ENCODE measurements at regions not wholly inside any gene's neighbourhood (a gene's known extent, or its start where the extent isn't known, plus 50 kb on each side); places are given as distances from the start of the nearest gene placed in this dataset.

DNA sequence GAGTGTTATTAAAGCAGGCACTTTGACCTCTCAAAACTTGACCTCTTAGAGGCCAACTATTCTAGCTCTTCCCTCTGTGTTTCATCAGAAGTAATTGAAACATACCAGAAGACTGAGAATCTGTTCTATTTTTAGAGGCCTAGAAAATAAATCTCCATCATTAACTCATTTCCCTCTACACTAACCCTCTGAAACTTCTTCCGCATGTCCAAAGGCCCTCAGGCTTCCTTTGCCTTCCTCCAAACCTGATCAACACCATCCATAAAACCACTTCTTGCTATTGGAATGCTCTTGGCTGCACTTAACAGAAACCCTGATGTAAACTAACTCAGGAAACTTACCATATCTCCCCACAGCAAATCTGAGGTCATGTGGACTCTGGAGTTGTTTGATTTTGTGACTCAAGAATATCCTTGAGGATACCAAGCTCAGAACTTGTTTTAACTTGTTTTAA, 196.4 kb downstream of the RPAP3 start:
- Histone ChIP-seq H3K79me2 (ENCODE audit: insufficient read depth, low read length) (no peaks in the 10 kb centered on the region), H3K36me3 (ENCODE audit: low read length) (no peaks in the 10 kb centered on the region), H2AFZ (ENCODE audit: low read depth, low read length, severe bottlenecking) (no peak overlapping the region), H3K27ac (ENCODE audit: low read depth, low read length) (no peak overlapping the region), H3K9me3 (ENCODE audit: insufficient read depth, low read length) (no peaks in the 10 kb centered on the region), H3K27me3 (ENCODE audit: low read length) (no peaks in the 10 kb centered on the region), H3K9me2 (replicated peaks; ENCODE audit: insufficient read depth, low read length) (no peaks in the 10 kb centered on the region), H3K4me2 (ENCODE audit: low read depth, low read length, poor library complexity, severe bottlenecking) (no peak overlapping the region), H4K20me1 (ENCODE audit: low read depth, low read length) (no peaks in the 10 kb centered on the region), H3K4me3 (ENCODE audit: insufficient read depth, low read length, poor library complexity, severe bottlenecking) (no peak overlapping the region), H3F3A (ENCODE audit: insufficient read depth) (no peaks in the 10 kb centered on the region), H3K9ac (ENCODE audit: low read length) (no peak overlapping the region)
- no peak for TF ChIP-seq EZH2phosphoT487 (conservative IDR thresholded peaks at IDR 0.05; ENCODE audit: low read length)
- TF ChIP-seq, protein P1, sequence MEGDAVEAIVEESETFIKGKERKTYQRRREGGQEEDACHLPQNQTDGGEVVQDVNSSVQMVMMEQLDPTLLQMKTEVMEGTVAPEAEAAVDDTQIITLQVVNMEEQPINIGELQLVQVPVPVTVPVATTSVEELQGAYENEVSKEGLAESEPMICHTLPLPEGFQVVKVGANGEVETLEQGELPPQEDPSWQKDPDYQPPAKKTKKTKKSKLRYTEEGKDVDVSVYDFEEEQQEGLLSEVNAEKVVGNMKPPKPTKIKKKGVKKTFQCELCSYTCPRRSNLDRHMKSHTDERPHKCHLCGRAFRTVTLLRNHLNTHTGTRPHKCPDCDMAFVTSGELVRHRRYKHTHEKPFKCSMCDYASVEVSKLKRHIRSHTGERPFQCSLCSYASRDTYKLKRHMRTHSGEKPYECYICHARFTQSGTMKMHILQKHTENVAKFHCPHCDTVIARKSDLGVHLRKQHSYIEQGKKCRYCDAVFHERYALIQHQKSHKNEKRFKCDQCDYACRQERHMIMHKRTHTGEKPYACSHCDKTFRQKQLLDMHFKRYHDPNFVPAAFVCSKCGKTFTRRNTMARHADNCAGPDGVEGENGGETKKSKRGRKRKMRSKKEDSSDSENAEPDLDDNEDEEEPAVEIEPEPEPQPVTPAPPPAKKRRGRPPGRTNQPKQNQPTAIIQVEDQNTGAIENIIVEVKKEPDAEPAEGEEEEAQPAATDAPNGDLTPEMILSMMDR (IDR thresholded peaks at IDR 0.05; ENCODE audit: insufficient read depth, low read length, poor library complexity, severe bottlenecking) = no peak

DNA sequence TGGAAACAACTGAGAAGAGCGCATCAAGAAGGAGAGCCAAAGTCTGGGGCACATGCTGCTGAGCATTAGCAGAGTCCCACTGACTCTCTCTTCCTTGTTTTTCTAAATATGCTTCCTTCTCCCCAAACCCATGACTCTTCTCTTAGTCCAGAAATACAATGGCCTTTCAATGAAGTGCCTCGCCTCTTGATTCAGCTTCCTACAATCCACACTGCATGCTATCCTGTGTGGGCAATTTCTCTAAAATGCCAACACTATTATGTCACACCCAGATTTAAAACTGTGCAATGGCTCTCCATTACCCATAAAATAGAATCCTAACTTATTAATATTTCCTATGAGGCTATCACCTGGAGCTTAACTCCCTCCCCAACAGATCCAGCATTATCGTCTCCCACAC, 198.6 kb downstream of the RPAP3 start:
- Histone ChIP-seq H2AFZ (ENCODE audit: low read depth, low read length, severe bottlenecking) (no peak overlapping the region), H3K27ac (ENCODE audit: low read depth, low read length) (no peak overlapping the region), H3K9me3 (ENCODE audit: insufficient read depth, low read length) (no peaks in the 10 kb centered on the region), H4K20me1 (ENCODE audit: low read depth, low read length) (no peaks in the 10 kb centered on the region), H3K9me2 (replicated peaks; ENCODE audit: insufficient read depth, low read length) (no peaks in the 10 kb centered on the region), H3K9ac (ENCODE audit: low read length) (no peak overlapping the region), H3K79me2 (ENCODE audit: insufficient read depth, low read length) (no peaks in the 10 kb centered on the region), H3K27me3 (ENCODE audit: low read length) (no peaks in the 10 kb centered on the region), H3K4me2 (ENCODE audit: low read depth, low read length, poor library complexity, severe bottlenecking) (no peak overlapping the region), H3K4me3 (ENCODE audit: insufficient read depth, low read length, poor library complexity, severe bottlenecking) (no peak overlapping the region), H3K36me3 (ENCODE audit: low read length) (no peaks in the 10 kb centered on the region), H3F3A (ENCODE audit: insufficient read depth) (no peaks in the 10 kb centered on the region)
- no peak for TF ChIP-seq EZH2phosphoT487 (conservative IDR thresholded peaks at IDR 0.05; ENCODE audit: low read length)
- TF ChIP-seq, protein P1 (IDR thresholded peaks at IDR 0.05; ENCODE audit: insufficient read depth, low read length, poor library complexity, severe bottlenecking) = no peak

DNA sequence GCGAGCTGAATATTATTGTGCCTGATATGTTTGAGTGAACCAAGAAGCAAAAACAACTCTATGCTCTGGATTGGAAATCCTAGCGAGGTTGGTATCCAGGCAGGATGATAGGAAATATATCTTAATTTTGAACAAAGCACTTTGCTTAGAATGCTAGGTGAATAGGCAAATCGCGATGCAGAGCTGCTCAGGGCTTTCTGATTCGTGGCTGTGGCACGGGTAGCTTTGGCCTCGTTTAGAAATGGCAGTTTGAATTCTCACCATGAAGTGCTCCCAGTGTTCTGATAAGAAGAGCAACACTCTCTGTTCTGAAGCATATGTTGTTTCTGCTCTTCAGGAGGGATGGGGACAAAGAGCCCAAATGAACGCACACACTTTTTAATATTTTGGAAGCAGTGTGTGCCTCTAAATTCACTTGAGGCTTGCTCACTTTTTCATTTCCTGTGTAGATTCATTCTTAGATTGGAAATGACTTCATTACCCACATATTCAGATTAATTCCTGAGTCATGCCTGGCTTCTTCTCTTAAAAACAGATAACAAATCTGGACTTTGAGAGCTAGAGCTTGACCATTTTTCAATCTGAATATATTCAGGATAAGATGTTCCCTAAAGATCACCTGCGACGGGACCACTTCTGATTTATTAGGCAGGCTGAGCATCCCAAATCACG, 200.9 kb downstream of the RPAP3 start:
- no peak overlapping the region for H2AFZ ChIP-seq (ENCODE audit: low read depth, low read length, severe bottlenecking)
- no peak for TF ChIP-seq EZH2phosphoT487 (conservative IDR thresholded peaks at IDR 0.05; ENCODE audit: low read length)
- TF ChIP-seq, protein P1 (IDR thresholded peaks at IDR 0.05; ENCODE audit: insufficient read depth, low read length, poor library complexity, severe bottlenecking) = no peak
- no peak overlapping the region for H3K4me3 ChIP-seq (ENCODE audit: insufficient read depth, low read length, poor library complexity, severe bottlenecking)
- H3K79me2 ChIP-seq (ENCODE audit: insufficient read depth, low read length) = no peaks in the 10 kb centered on the region
- H3K9ac ChIP-seq (ENCODE audit: low read length) = no peak overlapping the region
- H3K27me3 ChIP-seq (ENCODE audit: low read length) = no peaks in the 10 kb centered on the region
- no peaks in the 10 kb centered on the region for H3K36me3 ChIP-seq (ENCODE audit: low read length)
- H3K9me2 ChIP-seq (replicated peaks; ENCODE audit: insufficient read depth, low read length) = no peaks in the 10 kb centered on the region
- no peaks in the 10 kb centered on the region for H4K20me1 ChIP-seq (ENCODE audit: low read depth, low read length)
- H3K9me3 ChIP-seq (ENCODE audit: insufficient read depth, low read length) = no peaks in the 10 kb centered on the region
- no peak overlapping the region for H3K4me2 ChIP-seq (ENCODE audit: low read depth, low read length, poor library complexity, severe bottlenecking)
- no peak overlapping the region for H3K27ac ChIP-seq (ENCODE audit: low read depth, low read length)
- H3F3A ChIP-seq (ENCODE audit: insufficient read depth) = no peaks in the 10 kb centered on the region
